HT1080 (cell line): ENCODE measurements at regions not wholly inside any gene's neighbourhood (a gene's known extent, or its start where the extent isn't known, plus 50 kb on each side); places are given as distances from the start of the nearest gene placed in this dataset. TPM values are rescaled to one million over a fixed set of nuclear protein-coding genes. Genes with fewer than 3 reads are reported as not detected.

Experiments used
- DNase-seq: peaks from one replicate; pipeline ENCODE4 v3.0.0-alpha.2; 2015; ENCODE audit warnings: low read depth
- small RNA-seq: library from RNA; depleted of rRNA; stranded (forward); fragments of <200 nt; gene quantifications from one replicate; pipeline ENCODE3, GENCODE V24; 2014

GRCh38 chr3:174776123-174776522 is 83.0 kb upstream of the NAALADL2 start:
- DNase-seq = no peak

- no peak for DNase-seq
Measured at GRCh38 chr3:174776636-174777035, 82.5 kb upstream of the NAALADL2 start.

- no peak for DNase-seq
Measured at GRCh38 chr3:174777813-174778212, 81.3 kb upstream of the NAALADL2 start.

- DNase-seq = no peak
Measured at GRCh38 chr3:174783502-174783901, 75.6 kb upstream of the NAALADL2 start.

GRCh38 chr3:174784206-174784934 is 74.8 kb upstream of the NAALADL2 start:
- DNase-seq = peak; percentile 18

GRCh38 chr3:174786825-174787224 is 72.3 kb upstream of the NAALADL2 start:
- DNase-seq = no peak

- no peak for DNase-seq
Measured at GRCh38 chr3:174791161-174791560, 68.0 kb upstream of the NAALADL2 start.

- no peak for DNase-seq
Measured at GRCh38 chr3:174792864-174793263, 66.3 kb upstream of the NAALADL2 start.

Small RNA genes lying in the stretch of these regions (small RNA-seq; reads per million reads assigned to genes)
- gene RN7SKP40 = not detected
